ENCODE measurements at regions not wholly inside any gene's neighbourhood (a gene's known extent, or its start where the extent isn't known, plus 50 kb on each side); places are given as distances from the start of the nearest gene placed in this dataset.

- intact Hi-C loops (cut with micrococcal nuclease) = no loop called here
Measured at GRCh38 chr6:10248378-10248843, 166.5 kb downstream of the TFAP2A start.

DNA sequence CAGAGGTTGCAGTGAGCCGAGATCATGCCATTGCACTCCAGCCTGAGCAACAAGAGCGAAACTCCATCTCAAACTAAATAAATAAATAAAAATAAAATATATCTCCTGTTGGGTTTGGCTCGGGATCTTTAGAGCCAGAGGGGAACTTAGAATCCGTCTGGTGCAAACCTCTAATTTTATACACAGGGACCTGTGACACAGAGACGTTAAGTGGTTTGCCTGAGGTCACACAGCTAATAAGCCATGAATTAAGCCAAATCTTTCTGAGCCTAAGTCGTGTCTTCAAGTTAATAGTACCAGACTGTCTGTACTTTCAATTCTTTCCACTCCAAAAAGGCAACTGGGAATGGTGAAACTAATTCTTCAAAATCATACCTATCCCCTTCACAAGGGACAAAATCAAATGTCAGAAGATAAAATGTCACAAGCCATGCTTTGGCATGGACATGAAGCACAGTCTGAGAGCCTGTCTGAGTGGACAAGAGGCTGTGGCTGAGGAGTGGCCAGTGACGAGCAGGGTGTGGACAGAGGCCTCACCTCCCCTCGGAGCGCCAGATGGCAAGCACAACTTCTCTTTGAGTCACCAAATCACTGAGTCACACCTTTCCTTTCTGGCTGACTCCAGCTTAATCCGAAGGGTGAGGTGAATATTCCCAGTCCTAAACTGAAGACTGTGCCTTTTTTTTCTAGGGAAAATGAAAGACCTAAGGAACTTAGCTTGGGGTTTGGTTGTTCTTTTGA lies 177.4 kb downstream of the TFAP2A start:
- intact Hi-C loops (cut with micrococcal nuclease) = no loop called here

GRCh38 chr6:10235344-10235743 lies 179.5 kb downstream of the TFAP2A start:
- intact Hi-C loops (cut with micrococcal nuclease) = no loop called here

DNA sequence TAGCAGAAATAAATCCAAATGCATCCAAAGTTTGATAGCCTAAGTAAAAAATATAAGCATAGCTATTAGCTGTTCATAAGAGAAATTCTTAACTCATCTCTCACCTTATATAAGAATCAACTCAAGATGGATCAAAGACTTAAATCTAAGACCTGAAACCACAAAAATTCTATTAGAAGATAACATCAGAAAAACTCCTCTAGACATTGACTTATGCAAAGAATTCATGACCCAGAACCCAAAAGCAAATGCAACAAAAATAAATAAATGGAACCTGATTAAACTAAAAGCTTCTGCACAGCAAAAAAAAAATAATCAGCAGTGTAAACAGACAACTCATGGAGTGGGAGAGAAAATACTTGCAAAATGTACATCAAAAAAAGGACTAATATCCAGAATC lies 184.3 kb downstream of the TFAP2A start:
- intact Hi-C loops (cut with micrococcal nuclease) = no loop called here

DNA sequence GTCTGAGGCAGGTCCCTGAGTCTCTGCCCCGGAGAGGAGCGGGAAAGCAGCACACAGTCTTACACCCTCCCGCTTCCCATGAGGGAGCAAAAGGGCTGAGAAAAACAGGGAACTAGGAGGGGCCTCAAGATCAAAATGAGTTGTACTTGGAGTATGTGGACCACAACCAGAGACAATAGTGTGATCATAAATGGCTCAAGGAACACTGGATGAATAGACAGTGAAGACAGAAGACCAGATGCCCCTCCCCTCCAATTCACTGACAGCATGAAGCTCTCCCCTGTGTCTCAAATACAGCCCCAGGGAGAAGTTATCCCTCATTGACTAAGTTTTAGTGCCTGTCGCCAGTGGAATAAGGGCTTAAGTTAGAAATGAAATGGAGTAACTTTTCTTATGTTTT lies 191.0 kb downstream of the TFAP2A start:
- intact Hi-C loops (cut with micrococcal nuclease) = no loop called here

GRCh38 chr6:10221178-10221577 lies 193.7 kb downstream of the TFAP2A start:
- intact Hi-C loops (cut with micrococcal nuclease) = no loop called here

GRCh38 chr6:10219510-10219909 lies 195.4 kb downstream of the TFAP2A start:
- intact Hi-C loops (cut with micrococcal nuclease) = no loop called here

- intact Hi-C loops (cut with micrococcal nuclease) = no loop called here
Measured at GRCh38 chr6:10217111-10217510, 197.8 kb downstream of the TFAP2A start.

DNA sequence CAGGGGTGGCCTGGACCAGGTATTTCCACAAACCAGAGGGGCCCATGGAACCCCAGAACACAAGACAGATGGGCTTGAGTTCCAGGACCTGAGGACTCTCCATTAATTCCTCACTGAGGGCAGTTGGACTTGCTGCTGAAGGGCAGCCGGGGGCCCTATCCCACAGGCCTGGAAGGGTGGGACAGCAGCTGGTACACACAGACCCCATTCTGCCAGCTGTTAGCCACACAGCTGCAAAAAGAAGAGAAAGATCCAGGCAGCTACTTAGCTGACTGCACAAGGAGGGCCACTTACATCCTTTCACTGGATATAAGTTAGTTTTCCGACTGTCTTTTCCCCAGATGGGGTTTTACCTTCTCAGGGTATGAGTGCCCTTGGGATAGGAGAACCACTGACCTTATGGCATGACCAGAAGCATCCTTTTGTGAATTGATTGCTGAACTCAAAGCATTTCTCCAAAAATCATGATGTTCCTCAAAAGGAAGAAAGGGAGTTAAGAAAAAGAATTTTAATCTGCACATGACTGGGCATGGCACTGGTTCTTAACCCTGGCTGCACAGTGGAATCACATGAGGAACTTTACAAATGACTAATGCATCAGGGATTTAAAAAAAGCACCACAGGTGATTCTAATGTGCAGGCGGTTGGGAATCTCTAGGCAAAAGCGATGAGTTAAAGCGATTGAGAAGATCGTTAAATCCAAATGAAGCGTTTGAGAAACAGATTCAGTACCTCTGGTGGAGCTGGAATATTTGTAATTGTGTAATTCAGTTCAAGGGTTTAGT lies 199.4 kb downstream of the TFAP2A start:
- intact Hi-C loops (cut with micrococcal nuclease) = no loop called here

DNA sequence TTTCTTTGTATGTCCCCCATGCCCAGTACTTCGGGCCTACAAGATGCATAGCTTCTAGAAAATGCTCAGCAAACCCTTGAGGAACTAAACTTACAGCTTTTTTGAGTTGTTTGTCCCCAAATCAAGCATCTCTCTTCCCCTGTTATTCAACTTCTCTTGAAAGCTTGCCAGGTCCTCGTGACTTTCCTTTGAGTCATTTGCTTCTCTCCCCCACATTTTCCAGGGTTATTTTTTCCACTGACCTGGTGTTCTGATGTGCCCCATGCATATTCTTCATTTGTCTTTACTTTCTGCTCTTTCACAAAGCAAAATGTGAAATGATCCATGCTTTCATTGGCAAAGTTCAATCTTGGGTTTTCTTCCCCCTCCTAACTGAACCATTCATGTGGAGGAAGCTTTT lies 204.8 kb downstream of the TFAP2A start:
- intact Hi-C loops (cut with micrococcal nuclease) = no loop called here

- intact Hi-C loops (cut with micrococcal nuclease) = no loop called here
Measured at GRCh38 chr6:10205892-10206291, 209.0 kb downstream of the TFAP2A start.

- intact Hi-C loops (cut with micrococcal nuclease) = no loop called here
Measured at GRCh38 chr6:10205120-10205519, 209.8 kb downstream of the TFAP2A start.

DNA sequence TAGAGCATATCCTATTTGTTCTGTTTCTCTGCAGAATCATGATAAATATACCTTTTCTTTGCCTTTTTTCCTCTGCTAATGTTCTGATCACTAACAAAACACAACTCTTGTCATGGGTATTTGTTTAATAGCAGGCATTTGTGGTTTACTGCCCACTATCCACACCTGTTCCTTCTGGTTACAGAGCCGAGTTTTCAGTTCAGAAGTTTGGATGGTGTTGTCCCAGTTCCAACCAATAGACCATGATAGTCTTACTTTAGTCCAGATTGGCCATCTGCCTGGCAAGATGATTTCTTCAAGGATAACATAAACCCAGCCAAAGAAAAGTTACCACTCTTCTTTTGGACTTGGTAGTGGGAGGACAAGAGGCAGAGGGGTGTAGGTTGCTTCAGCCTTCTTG lies 211.2 kb downstream of the TFAP2A start:
- intact Hi-C loops (cut with micrococcal nuclease) = no loop called here

- intact Hi-C loops (cut with micrococcal nuclease) = no loop called here
Measured at GRCh38 chr6:10202581-10202980, 212.3 kb downstream of the TFAP2A start.

GRCh38 chr6:10201606-10202510 lies 213.0 kb downstream of the TFAP2A start:
- intact Hi-C loops (cut with micrococcal nuclease) = no loop called here

DNA sequence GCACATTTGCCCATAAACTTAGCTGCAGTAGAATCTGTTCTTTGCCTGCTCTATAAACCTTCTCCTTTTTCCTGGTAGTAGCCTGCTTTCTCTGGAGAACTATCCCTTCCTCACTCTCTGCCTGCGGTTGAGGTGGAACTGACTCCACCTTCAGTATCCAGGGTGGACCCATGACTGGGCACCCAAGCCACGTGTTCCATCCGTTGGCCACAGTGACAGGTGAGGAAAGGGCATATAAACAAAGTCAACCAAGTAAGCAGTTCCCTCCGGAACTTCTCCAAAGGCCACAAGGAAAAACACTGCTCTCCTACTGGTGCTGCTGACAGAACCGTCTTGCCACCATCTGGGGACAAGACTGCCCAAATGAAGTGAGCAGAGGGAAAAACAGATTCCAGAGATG lies 218.8 kb downstream of the TFAP2A start:
- intact Hi-C loops (cut with micrococcal nuclease) = no loop called here

GRCh38 chr6:10194816-10195672 lies 219.8 kb downstream of the TFAP2A start:
- intact Hi-C loops (cut with micrococcal nuclease) = no loop called here

GRCh38 chr6:10193321-10193720 lies 221.6 kb downstream of the TFAP2A start:
- intact Hi-C loops (cut with micrococcal nuclease) = no loop called here

- intact Hi-C loops (cut with micrococcal nuclease) = no loop called here
Measured at GRCh38 chr6:10190042-10190441, 224.8 kb downstream of the TFAP2A start.

DNA sequence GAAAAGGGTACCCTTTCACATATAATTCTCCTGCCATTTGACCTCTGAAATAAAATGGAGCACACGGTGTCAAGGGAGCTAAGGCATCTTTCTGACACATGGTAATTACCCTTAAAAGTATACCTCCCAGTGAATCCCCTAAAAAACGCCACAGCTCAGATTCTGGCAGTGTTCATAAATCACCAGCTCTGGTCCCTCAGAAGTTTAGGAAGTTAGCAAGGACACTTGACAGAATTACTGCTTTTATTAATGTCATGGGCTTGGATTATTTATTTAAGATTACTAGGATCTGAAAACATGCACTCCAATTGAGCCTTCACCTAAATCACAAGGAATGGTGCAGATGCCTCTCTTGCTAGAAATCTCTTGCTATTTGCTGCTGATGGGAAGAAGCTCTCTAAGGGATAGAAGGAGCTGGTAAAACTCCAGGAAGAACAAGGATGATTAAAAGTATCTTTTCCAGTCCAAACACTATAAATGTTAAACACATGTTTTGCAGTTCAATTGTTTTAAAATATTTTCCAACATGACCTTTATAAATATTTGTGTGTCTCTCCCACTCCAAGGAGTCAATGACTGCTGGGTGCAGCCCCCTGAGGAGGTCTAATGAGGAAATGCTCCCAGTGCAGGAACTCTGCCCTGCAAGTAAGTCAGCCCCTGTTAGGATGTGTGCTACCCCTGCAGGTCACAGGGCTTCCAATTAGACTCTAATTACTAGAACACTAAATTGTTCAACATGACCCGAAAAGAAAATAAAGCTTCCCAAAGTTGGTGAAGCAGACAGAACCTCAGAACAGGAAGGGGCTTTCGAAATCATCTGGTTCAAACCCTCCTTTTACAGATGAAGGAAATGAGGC lies 230.3 kb downstream of the TFAP2A start:
- intact Hi-C loops (cut with micrococcal nuclease) = no loop called here

Data from T-helper 1 cell treated with Interleukin-12 subunit alpha and Interleukin-12 subunit beta and Interleukin-4 antibody, amounts not matched to agents 30 ng/mL and 1 ng/mL, for 36 hours (primary cell).